DND-41 (cell line): ENCODE measurements at regions not wholly inside any gene's neighbourhood (a gene's known extent, or its start where the extent isn't known, plus 50 kb on each side); places are given as distances from the start of the nearest gene placed in this dataset.

Experiments
- ATAC-seq: fragments of 200-7000 bp; cut with Tn5 transposase; 3 replicates; pipeline ENCODE4 v1.9.1; 2021; ENCODE audit warnings: low read depth; ENCODE audit not compliant: insufficient read depth
- DNase-seq: peaks from one replicate; pipeline ENCODE4 v3.0.0-alpha.2; 2020
- H2AFZ ChIP-seq: 2 replicates; pipeline ENCODE4 v1.6.0; 2012; ENCODE audit warnings: low read depth, low read length
- H3K27ac ChIP-seq: 2 replicates; pipeline ENCODE4 v1.5.1; 2012; ENCODE audit warnings: low read length, inconsistent platforms
- H3K27me3 ChIP-seq: fragments of 200-600 bp; sonication (generic); 2 replicates; pipeline ENCODE4 v1.6.0; 2012; ENCODE audit warnings: low read length, mild to moderate bottlenecking, inconsistent platforms; ENCODE audit not compliant: insufficient read depth, poor library complexity
- H3K36me3 ChIP-seq: 2 replicates; pipeline ENCODE4 v1.5.1; 2012; ENCODE audit warnings: low read length, inconsistent platforms; ENCODE audit not compliant: insufficient read depth
- H3K4me1 ChIP-seq: 2 replicates; pipeline ENCODE4 v1.5.1; 2012; ENCODE audit warnings: mild to moderate bottlenecking, low read length; ENCODE audit not compliant: insufficient read depth
- H3K4me2 ChIP-seq: 2 replicates; pipeline ENCODE4 v1.6.0; 2012; ENCODE audit warnings: mild to moderate bottlenecking, moderate library complexity, low read length, inconsistent platforms; ENCODE audit not compliant: insufficient read depth
- H3K4me3 ChIP-seq, 2 experiments: fragments of 200-600 bp in 1 of 2; shearing (Covaris generic) in 1 of 2; 2 replicates each; pipeline ENCODE4 v1.5.1; 2012 to 2016; ENCODE audit warnings: inconsistent platforms in 2 of 2, low read length in 2 of 2, mild to moderate bottlenecking in 2 of 2, low read depth in 1 of 2, moderate library complexity in 1 of 2
- H3K79me2 ChIP-seq: 2 replicates; pipeline ENCODE4 v1.6.0; 2012; ENCODE audit warnings: low read length, inconsistent platforms; ENCODE audit not compliant: insufficient read depth
- H3K9ac ChIP-seq: 2 replicates; pipeline ENCODE4 v1.6.0; 2012; ENCODE audit warnings: low read depth, mild to moderate bottlenecking, inconsistent platforms, low read length, moderate library complexity
- H3K9me3 ChIP-seq: 2 replicates; pipeline ENCODE4 v1.5.1; 2012; ENCODE audit warnings: low read length, moderate library complexity, mild to moderate bottlenecking, inconsistent platforms; ENCODE audit not compliant: insufficient read depth, severe bottlenecking
- H4K20me1 ChIP-seq: 2 replicates; pipeline ENCODE4 v1.6.0; 2012; ENCODE audit warnings: low read length; ENCODE audit not compliant: insufficient read depth
- CTCF ChIP-seq: IDR thresholded peaks from 2 replicates; pipeline ENCODE4 v1.5.1; 2012; ENCODE audit warnings: borderline replicate concordance, low read length, moderate library complexity, mild to moderate bottlenecking; ENCODE audit not compliant: poor library complexity, severe bottlenecking; ENCODE audit errors: extremely low read depth
- EZH2 ChIP-seq: IDR thresholded peaks from 3 replicates; pipeline ENCODE4 v1.6.1; 2012; ENCODE audit warnings: borderline replicate concordance, low read depth, mild to moderate bottlenecking, moderate library complexity, low read length, inconsistent platforms; ENCODE audit not compliant: severe bottlenecking

GRCh38 chr4:25560605-25561004, 95.0 kb upstream of the SLC34A2 start:
- no peak overlapping the region for H3K4me2 ChIP-seq
- H3K79me2 ChIP-seq: no peaks in the 10 kb centered on the region
- no peaks in the 10 kb centered on the region for H3K27me3 ChIP-seq
- no peak for TF ChIP-seq EZH2
- no peak for TF ChIP-seq CTCF
- H4K20me1 ChIP-seq: no peaks in the 10 kb centered on the region
- H3K9me3 ChIP-seq: no peaks in the 10 kb centered on the region
- no peak for ATAC-seq
- no peaks in the 10 kb centered on the region for H3K36me3 ChIP-seq
- H3K9ac ChIP-seq: no peak overlapping the region
- H3K27ac ChIP-seq: no peak overlapping the region
- H2AFZ ChIP-seq: no peak overlapping the region
- no peak for DNase-seq
- no peaks in the 10 kb centered on the region for H3K4me1 ChIP-seq
- H3K4me3 ChIP-seq: no peak overlapping the region

- Histone ChIP-seq H3K9me3 (no peaks in the 10 kb centered on the region), H3K36me3 (no peaks in the 10 kb centered on the region), H4K20me1 (no peaks in the 10 kb centered on the region), H2AFZ (no peak overlapping the region), H3K4me1 (no peaks in the 10 kb centered on the region), H3K79me2 (no peaks in the 10 kb centered on the region), H3K9ac (no peak overlapping the region), H3K4me3 (no peak overlapping the region), H3K4me2 (no peak overlapping the region), H3K27ac (no peak overlapping the region), H3K27me3 (no peaks in the 10 kb centered on the region)
- no peak for ATAC-seq
- no peak for TF ChIP-seq EZH2
- TF ChIP-seq CTCF: no peak
- DNase-seq: no peak
Observed at GRCh38 chr4:25563071-25563564, 92.5 kb upstream of the SLC34A2 start.

GRCh38 chr4:25564836-25565235, 90.8 kb upstream of the SLC34A2 start:
- H2AFZ ChIP-seq: no peak overlapping the region
- H3K4me3 ChIP-seq: no peak overlapping the region
- H3K79me2 ChIP-seq: no peaks in the 10 kb centered on the region
- TF ChIP-seq CTCF (no peak), EZH2 (no peak)
- no peaks in the 10 kb centered on the region for H3K9me3 ChIP-seq
- H3K4me2 ChIP-seq: no peak overlapping the region
- H4K20me1 ChIP-seq: no peaks in the 10 kb centered on the region
- DNase-seq (no peak), ATAC-seq (no peak)
- no peaks in the 10 kb centered on the region for H3K36me3 ChIP-seq
- no peak overlapping the region for H3K27ac ChIP-seq
- H3K9ac ChIP-seq: no peak overlapping the region
- no peaks in the 10 kb centered on the region for H3K27me3 ChIP-seq
- H3K4me1 ChIP-seq: no peaks in the 10 kb centered on the region

- Histone ChIP-seq H3K4me2 (no peak overlapping the region), H3K9ac (no peak overlapping the region), H2AFZ (no peak overlapping the region), H3K27ac (no peak overlapping the region), H3K9me3 (no peaks in the 10 kb centered on the region), H3K4me3 (no peak overlapping the region), H4K20me1 (no peaks in the 10 kb centered on the region), H3K36me3 (no peaks in the 10 kb centered on the region), H3K79me2 (no peaks in the 10 kb centered on the region), H3K27me3 (no peaks in the 10 kb centered on the region), H3K4me1 (no peaks in the 10 kb centered on the region)
- no peak for ATAC-seq
- TF ChIP-seq CTCF: no peak
- no peak for TF ChIP-seq EZH2
- no peak for DNase-seq
Observed at GRCh38 chr4:25567253-25567652, 88.4 kb upstream of the SLC34A2 start.
